Right atrium auricular region (tissue), 2 donors: ENCODE measurements at regions not wholly inside any gene's neighbourhood (a gene's known extent, or its start where the extent isn't known, plus 50 kb on each side); places are given as distances from the start of the nearest gene placed in this dataset.

Experiments used
- DNase-seq: peaks from one replicate; pipeline ENCODE4 v3.0.0-alpha.2; 2019; ENCODE audit warnings: low spot score
- H3K27ac ChIP-seq, 2 donors: fragments of 200-600 bp; sonication (generic); 1 replicate in 1 of 2; 2 replicates in 1 of 2; pipeline ENCODE4 v1.5.1; 2016 to 2019
- H3K27me3 ChIP-seq, 2 donors: fragments of 200-600 bp; sonication (generic); one replicate each; pipeline versions ENCODE4 v1.5.1 to v1.6.0; 2017 to 2019
- H3K36me3 ChIP-seq: fragments of 200-600 bp; sonication (generic); one replicate; pipeline ENCODE4 v1.5.1; 2016
- H3K4me1 ChIP-seq, 2 donors: fragments of 200-600 bp; sonication (generic); one replicate each; pipeline versions ENCODE4 v1.5.1 to v1.6.0; 2017 to 2019
- H3K4me3 ChIP-seq, 2 donors: fragments of 200-600 bp; sonication (generic); 1 replicate in 1 of 2; 2 replicates in 1 of 2; pipeline ENCODE4 v1.5.1; 2017 to 2019; ENCODE audit warnings: mild to moderate bottlenecking in 1 of 2, moderate library complexity in 1 of 2
- H3K9me3 ChIP-seq, 2 donors: fragments of 200-600 bp; sonication (generic); one replicate each; pipeline ENCODE4 v1.5.1; 2019
- CTCF ChIP-seq, 2 donors: fragments of 200-600 bp; sonication (generic); IDR thresholded peaks; one replicate each; pipeline ENCODE4 v1.5.1; 2019; ENCODE audit warnings: antibody characterized with exemption in 2 of 2

- no peak overlapping the region for H3K27ac ChIP-seq
- H3K36me3 ChIP-seq: no peaks in the 10 kb centered on the region
- no peaks in the 10 kb centered on the region for H3K9me3 ChIP-seq
- H3K4me3 ChIP-seq: no peak overlapping the region
- no peaks in the 10 kb centered on the region for H3K27me3 ChIP-seq
- no peak for TF ChIP-seq CTCF (IDR thresholded peaks at IDR 0.05)
- DNase-seq: no peak
- peaks cover 0 to 30% of the 10 kb centered on the region in 2 donors for H3K4me1 ChIP-seq
These were observed 124.0 kb downstream of the NGF start for GRCh38 chr1:115214098-115214497.

- Histone ChIP-seq H3K4me1 (peaks cover 0 to 30% of the 10 kb centered on the region in 2 donors), H3K4me3 (no peak overlapping the region), H3K9me3 (no peaks in the 10 kb centered on the region), H3K27ac (no peak overlapping the region), H3K36me3 (no peaks in the 10 kb centered on the region), H3K27me3 (no peaks in the 10 kb centered on the region)
- TF ChIP-seq CTCF (IDR thresholded peaks at IDR 0.05): no peak
- no peak for DNase-seq
These were observed 123.8 kb upstream of the TSPAN2 start for GRCh38 chr1:115213130-115213529.

GRCh38 chr1:115211071-115211745 is 121.9 kb upstream of the TSPAN2 start:
- H3K4me3 ChIP-seq: no peak overlapping the region
- DNase-seq: no peak
- no peak for TF ChIP-seq CTCF (IDR thresholded peaks at IDR 0.05)
- no peaks in the 10 kb centered on the region for H3K36me3 ChIP-seq
- no peaks in the 10 kb centered on the region for H3K27me3 ChIP-seq
- peak overlapping the region; percentile 39 to 49 for H3K27ac ChIP-seq
- H3K4me1 ChIP-seq: peaks cover 0 to 14% of the 10 kb centered on the region in 2 donors
- H3K9me3 ChIP-seq: no peaks in the 10 kb centered on the region

- TF ChIP-seq CTCF (IDR thresholded peaks at IDR 0.05): no peak
- no peaks in the 10 kb centered on the region for H3K36me3 ChIP-seq
- peak overlapping the region; percentile 39 to 49 for H3K27ac ChIP-seq
- H3K4me1 ChIP-seq: peaks cover 0 to 9% of the 10 kb centered on the region in 2 donors
- DNase-seq: no peak
- H3K27me3 ChIP-seq: no peaks in the 10 kb centered on the region
- H3K4me3 ChIP-seq: no peak overlapping the region
- H3K9me3 ChIP-seq: no peaks in the 10 kb centered on the region
These were observed 121.0 kb upstream of the TSPAN2 start for GRCh38 chr1:115210302-115210711.

- DNase-seq: no peak
- H3K4me3 ChIP-seq: no peak overlapping the region
- TF ChIP-seq CTCF (IDR thresholded peaks at IDR 0.05): no peak
- H3K27ac ChIP-seq: peak overlapping the region in 1 of 2 donors; percentile 66
- no peaks in the 10 kb centered on the region for H3K36me3 ChIP-seq
- H3K9me3 ChIP-seq: peaks cover 0 to 22% of the 10 kb centered on the region in 2 donors
- H3K27me3 ChIP-seq: no peaks in the 10 kb centered on the region
- peaks cover 0 to 8% of the 10 kb centered on the region in 2 donors for H3K4me1 ChIP-seq
These were observed 115.2 kb upstream of the TSPAN2 start for GRCh38 chr1:115204513-115204912.

- Histone ChIP-seq H3K27ac (peak overlapping the region; percentile 63 to 66), H3K27me3 (no peaks in the 10 kb centered on the region), H3K9me3 (peaks cover 0 to 22% of the 10 kb centered on the region in 2 donors), H3K36me3 (no peaks in the 10 kb centered on the region), H3K4me1 (peaks cover 0 to 21% of the 10 kb centered on the region in 2 donors), H3K4me3 (no peak overlapping the region)
- DNase-seq: no peak
- TF ChIP-seq CTCF (IDR thresholded peaks at IDR 0.05): no peak
These were observed 114.0 kb upstream of the TSPAN2 start for GRCh38 chr1:115203287-115203686.
